ENCODE measurements at regions not wholly inside any gene's neighbourhood (a gene's known extent, or its start where the extent isn't known, plus 50 kb on each side); places are given as distances from the start of the nearest gene placed in this dataset.

GRCh38 chr10:2955064-2955463 is 112.3 kb upstream of the PFKP start:
- ChIA-PET CTCF (no interaction called here), POLR2A (no interaction called here)

GRCh38 chr10:2953495-2953894 is 113.9 kb upstream of the PFKP start:
- POLR2A ChIA-PET: no interaction called here
- CTCF ChIA-PET: no interaction called here

- POLR2A ChIA-PET: interaction anchor here (0.5 kb wide), 1 partner anchor 417 kb away, joined by 4 read pairs; no protein-coding TSS in a partner anchor
- CTCF ChIA-PET: no interaction called here
Measured at GRCh38 chr10:2951235-2951835, 116.0 kb upstream of the PFKP start.

GRCh38 chr10:2950546-2950945 is 116.8 kb upstream of the PFKP start:
- ChIA-PET POLR2A (interaction anchor here (0.7 kb wide), 1 partner anchor 145 kb away, joined by 4 read pairs; no protein-coding TSS in a partner anchor), CTCF (interaction anchor here (1.1 kb wide), 1 partner anchor 94 kb away, joined by 4 read pairs; no protein-coding TSS in a partner anchor)

- ChIA-PET CTCF (interaction anchor here (1.1 kb wide), 1 partner anchor 94 kb away, joined by 4 read pairs; no protein-coding TSS in a partner anchor), POLR2A (interaction anchor here (0.7 kb wide), 1 partner anchor 146 kb away, joined by 4 read pairs; no protein-coding TSS in a partner anchor)
Measured at GRCh38 chr10:2949948-2950354, 117.4 kb upstream of the PFKP start.

GRCh38 chr10:2949221-2949947 is 118.0 kb upstream of the PFKP start:
- POLR2A ChIA-PET: no interaction called here
- CTCF ChIA-PET: interaction anchor here (1.1 kb wide), 1 partner anchor 95 kb away, joined by 4 read pairs; no protein-coding TSS in a partner anchor

GRCh38 chr10:2948127-2948854 is 119.1 kb upstream of the PFKP start:
- CTCF ChIA-PET: no interaction called here
- POLR2A ChIA-PET: no interaction called here

GRCh38 chr10:2944788-2945187 is 122.6 kb upstream of the PFKP start:
- POLR2A ChIA-PET: no interaction called here
- CTCF ChIA-PET: no interaction called here

- ChIA-PET POLR2A (no interaction called here), CTCF (no interaction called here)
Measured at GRCh38 chr10:2943932-2944614, 123.3 kb upstream of the PFKP start.

- CTCF ChIA-PET: no interaction called here
- POLR2A ChIA-PET: no interaction called here
Measured at GRCh38 chr10:2942938-2943337, 124.4 kb upstream of the PFKP start.

- POLR2A ChIA-PET: no interaction called here
- CTCF ChIA-PET: no interaction called here
Measured at GRCh38 chr10:2938869-2939268, 128.5 kb upstream of the PFKP start.

GRCh38 chr10:2936816-2937215 is 130.5 kb upstream of the PFKP start:
- POLR2A ChIA-PET: no interaction called here
- CTCF ChIA-PET: interaction anchor here (1.0 to 2.0 kb wide), 2 partner anchors 9 to 10 kb away, joined by 4 read pairs; no protein-coding TSS in a partner anchor

- POLR2A ChIA-PET: no interaction called here
- CTCF ChIA-PET: interaction anchor here (1.0 kb wide), 1 partner anchor 8 kb away, joined by 4 read pairs; no protein-coding TSS in a partner anchor
Measured at GRCh38 chr10:2935647-2936386, 131.5 kb upstream of the PFKP start.

- ChIA-PET POLR2A (no interaction called here), CTCF (no interaction called here)
Measured at GRCh38 chr10:2933924-2934323, 133.4 kb upstream of the PFKP start.

GRCh38 chr10:2933519-2933918 is 133.8 kb upstream of the PFKP start:
- ChIA-PET POLR2A (no interaction called here), CTCF (interaction anchor here (0.8 kb wide), 1 partner anchor 12 kb away, joined by 3 read pairs; no protein-coding TSS in a partner anchor)

GRCh38 chr10:2933071-2933470 is 134.3 kb upstream of the PFKP start:
- CTCF ChIA-PET: interaction anchor here (0.8 kb wide), 1 partner anchor 12 kb away, joined by 3 read pairs; no protein-coding TSS in a partner anchor
- POLR2A ChIA-PET: no interaction called here

GRCh38 chr10:2929480-2930258 is 137.7 kb upstream of the PFKP start:
- CTCF ChIA-PET: no interaction called here
- POLR2A ChIA-PET: no interaction called here
